ENCODE measurements at regions not wholly inside any gene's neighbourhood (a gene's known extent, or its start where the extent isn't known, plus 50 kb on each side); places are given as distances from the start of the nearest gene placed in this dataset.

GRCh38 chr2:179355881-179356280 is 91.2 kb upstream of the SESTD1 start:
- DNase-seq (ENCODE audit: low spot score) (no peak), ATAC-seq (ENCODE audit: insufficient number of reproducible peaks, low FRiP score, low read depth) (no peak)
- TF ChIP-seq, protein P1, sequence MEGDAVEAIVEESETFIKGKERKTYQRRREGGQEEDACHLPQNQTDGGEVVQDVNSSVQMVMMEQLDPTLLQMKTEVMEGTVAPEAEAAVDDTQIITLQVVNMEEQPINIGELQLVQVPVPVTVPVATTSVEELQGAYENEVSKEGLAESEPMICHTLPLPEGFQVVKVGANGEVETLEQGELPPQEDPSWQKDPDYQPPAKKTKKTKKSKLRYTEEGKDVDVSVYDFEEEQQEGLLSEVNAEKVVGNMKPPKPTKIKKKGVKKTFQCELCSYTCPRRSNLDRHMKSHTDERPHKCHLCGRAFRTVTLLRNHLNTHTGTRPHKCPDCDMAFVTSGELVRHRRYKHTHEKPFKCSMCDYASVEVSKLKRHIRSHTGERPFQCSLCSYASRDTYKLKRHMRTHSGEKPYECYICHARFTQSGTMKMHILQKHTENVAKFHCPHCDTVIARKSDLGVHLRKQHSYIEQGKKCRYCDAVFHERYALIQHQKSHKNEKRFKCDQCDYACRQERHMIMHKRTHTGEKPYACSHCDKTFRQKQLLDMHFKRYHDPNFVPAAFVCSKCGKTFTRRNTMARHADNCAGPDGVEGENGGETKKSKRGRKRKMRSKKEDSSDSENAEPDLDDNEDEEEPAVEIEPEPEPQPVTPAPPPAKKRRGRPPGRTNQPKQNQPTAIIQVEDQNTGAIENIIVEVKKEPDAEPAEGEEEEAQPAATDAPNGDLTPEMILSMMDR (IDR thresholded peaks at IDR 0.05), result no peak
- H3K27me3 ChIP-seq (replicated peaks; ENCODE audit: insufficient read depth), result no peaks in the 10 kb centered on the region
- no peak overlapping the region for H3K4me3 ChIP-seq
- H3K9me3 ChIP-seq, result no peaks in the 10 kb centered on the region
- H3K36me3 ChIP-seq, result no peaks in the 10 kb centered on the region
- no peak overlapping the region for H3K27ac ChIP-seq
- no peaks in the 10 kb centered on the region for H3K4me1 ChIP-seq (ENCODE audit: control insufficient read depth in 1 of 2, low read depth in 2 of 2)

DNA sequence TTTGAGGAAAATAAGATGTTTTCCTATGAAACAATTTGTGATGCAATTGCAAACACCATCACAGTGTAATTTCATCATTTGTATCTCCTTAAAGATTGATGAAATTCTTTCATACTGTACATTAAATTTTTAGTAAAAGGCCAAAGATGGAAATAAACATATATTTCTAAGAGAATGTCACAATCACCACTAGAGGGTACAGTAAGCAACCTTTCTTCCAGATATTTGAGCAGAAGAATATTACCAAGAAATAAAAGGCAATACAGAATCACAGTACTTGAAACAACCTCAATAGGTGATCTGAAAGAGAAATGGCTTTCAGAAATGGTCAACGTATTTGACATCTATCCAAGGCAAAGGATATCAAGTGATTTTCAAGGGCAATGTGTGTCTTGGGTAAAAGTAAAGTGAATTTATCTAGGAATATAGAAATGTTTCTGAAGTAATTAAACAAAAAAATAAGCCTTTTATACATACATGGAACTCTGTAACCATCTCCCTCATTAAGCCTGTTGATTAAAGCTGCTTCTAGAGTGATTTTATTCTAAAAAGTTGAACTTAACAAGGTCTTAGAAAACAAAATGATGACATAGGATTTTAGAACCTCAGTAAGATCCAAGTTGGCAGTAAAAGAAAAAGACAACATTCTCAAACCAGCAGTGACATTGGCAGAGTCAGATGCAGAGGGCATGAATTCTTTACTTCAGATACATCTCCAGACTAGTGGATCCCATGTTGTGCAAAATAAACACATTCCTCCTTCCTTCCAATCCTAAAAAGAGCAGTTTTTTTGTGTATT is 90.3 kb upstream of the SESTD1 start:
- no peak overlapping the region for H3K27ac ChIP-seq
- no peaks in the 10 kb centered on the region for H3K9me3 ChIP-seq
- H3K36me3 ChIP-seq, result no peaks in the 10 kb centered on the region
- TF ChIP-seq, protein P1 (IDR thresholded peaks at IDR 0.05), result peak; percentile 25
- no peaks in the 10 kb centered on the region for H3K27me3 ChIP-seq (replicated peaks; ENCODE audit: insufficient read depth)
- no peak for DNase-seq (ENCODE audit: low spot score)
- no peaks in the 10 kb centered on the region for H3K4me1 ChIP-seq (ENCODE audit: control insufficient read depth in 1 of 2, low read depth in 2 of 2)
- no peak overlapping the region for H3K4me3 ChIP-seq
- no peak for ATAC-seq (ENCODE audit: insufficient number of reproducible peaks, low FRiP score, low read depth)

- no peak for DNase-seq (ENCODE audit: low spot score)
- Histone ChIP-seq H3K27me3 (replicated peaks; ENCODE audit: insufficient read depth) (no peaks in the 10 kb centered on the region), H3K4me3 (no peak overlapping the region), H3K4me1 (ENCODE audit: control insufficient read depth in 1 of 2, low read depth in 2 of 2) (no peaks in the 10 kb centered on the region), H3K27ac (no peak overlapping the region), H3K36me3 (no peaks in the 10 kb centered on the region), H3K9me3 (no peaks in the 10 kb centered on the region)
- ATAC-seq (ENCODE audit: insufficient number of reproducible peaks, low FRiP score, low read depth), result no peak
- TF ChIP-seq, protein P1 (IDR thresholded peaks at IDR 0.05), result no peak
Measured at GRCh38 chr2:179354296-179354695, 89.7 kb upstream of the SESTD1 start.

GRCh38 chr2:179352181-179352580 is 87.5 kb upstream of the SESTD1 start:
- no peak overlapping the region for H3K27ac ChIP-seq
- TF ChIP-seq, protein P1 (IDR thresholded peaks at IDR 0.05), result no peak
- H3K9me3 ChIP-seq, result no peaks in the 10 kb centered on the region
- no peak overlapping the region for H3K4me3 ChIP-seq
- peaks cover 0 to 8% of the 10 kb centered on the region in 2 donors for H3K4me1 ChIP-seq (ENCODE audit: control insufficient read depth in 1 of 2, low read depth in 2 of 2)
- DNase-seq (ENCODE audit: low spot score), result no peak
- no peaks in the 10 kb centered on the region for H3K36me3 ChIP-seq
- no peak for ATAC-seq (ENCODE audit: insufficient number of reproducible peaks, low FRiP score, low read depth)
- H3K27me3 ChIP-seq (replicated peaks; ENCODE audit: insufficient read depth), result no peaks in the 10 kb centered on the region

DNA sequence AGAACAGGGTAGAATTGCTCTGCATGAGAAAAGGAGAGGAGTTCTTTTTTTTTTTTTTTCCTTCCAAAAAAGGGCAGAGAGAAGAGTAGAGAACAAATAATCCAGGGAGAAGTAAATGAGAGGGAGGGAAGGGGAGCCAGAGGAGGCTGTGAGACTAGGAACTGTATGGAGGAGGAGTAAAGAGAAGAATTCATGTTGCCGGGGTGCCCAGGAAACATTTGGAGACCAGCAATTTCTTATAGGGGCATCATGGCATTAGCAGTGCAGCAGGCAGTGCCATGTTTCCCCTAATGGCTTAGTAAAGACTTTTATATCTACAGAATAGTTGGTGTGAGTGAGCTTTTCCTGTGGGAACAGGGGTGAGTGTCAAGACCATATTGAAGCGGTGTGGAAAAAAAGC is 86.4 kb upstream of the SESTD1 start:
- no peak overlapping the region for H3K27ac ChIP-seq
- ATAC-seq (ENCODE audit: insufficient number of reproducible peaks, low FRiP score, low read depth) (no peak), DNase-seq (ENCODE audit: low spot score) (no peak)
- H3K36me3 ChIP-seq, result no peaks in the 10 kb centered on the region
- H3K4me3 ChIP-seq, result no peak overlapping the region
- TF ChIP-seq, protein P1 (IDR thresholded peaks at IDR 0.05), result no peak
- no peaks in the 10 kb centered on the region for H3K9me3 ChIP-seq
- H3K27me3 ChIP-seq (replicated peaks; ENCODE audit: insufficient read depth), result no peaks in the 10 kb centered on the region
- peaks cover 0 to 8% of the 10 kb centered on the region in 2 donors for H3K4me1 ChIP-seq (ENCODE audit: control insufficient read depth in 1 of 2, low read depth in 2 of 2)

Measured in thoracic aorta (tissue), 2 donors.